ENCODE measurements at regions not wholly inside any gene's neighbourhood (a gene's known extent, or its start where the extent isn't known, plus 50 kb on each side); places are given as distances from the start of the nearest gene placed in this dataset.

- Histone ChIP-seq H3K27me3 (ENCODE audit: control insufficient read depth, insufficient read depth, low read length) (no peaks in the 10 kb centered on the region), H3K79me2 (no peaks in the 10 kb centered on the region), H3K9ac (no peak overlapping the region), H3K36me3 (ENCODE audit: control insufficient read depth, insufficient read depth, low read length) (no peaks in the 10 kb centered on the region), H2AFZ (no peak overlapping the region), H3K27ac (no peak overlapping the region), H3K4me3 (ENCODE audit: low read depth, low read length) (no peak overlapping the region), H3K4me1 (no peaks in the 10 kb centered on the region), H3K4me2 (ENCODE audit: low read length) (no peak overlapping the region), H3K9me3 (ENCODE audit: control insufficient read depth, low read length) (no peaks in the 10 kb centered on the region)
- no peak for TF ChIP-seq CTCF (IDR thresholded peaks at IDR 0.05)
Measured at GRCh38 chr19:30132343-30133075, 190.5 kb downstream of the URI1 start.

DNA sequence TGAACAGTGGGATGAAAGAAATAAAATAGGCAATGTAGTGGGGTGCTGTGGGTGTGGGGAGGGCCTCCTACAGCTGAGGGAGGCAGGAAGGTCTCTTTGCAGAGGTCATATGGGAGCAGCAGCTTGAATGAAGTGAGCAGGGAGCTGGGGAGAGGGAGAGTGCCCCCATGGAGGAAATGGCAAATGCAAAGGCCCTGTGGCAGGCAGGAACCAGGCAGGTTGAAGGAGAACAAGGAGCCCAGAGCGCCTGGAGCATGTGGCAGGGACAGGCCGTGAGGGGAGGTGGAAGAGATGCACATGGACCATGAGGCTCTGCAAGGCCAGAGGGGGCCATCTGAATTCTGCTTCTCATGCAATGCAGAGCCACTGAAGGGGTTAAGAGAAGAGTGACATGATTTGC lies 191.8 kb downstream of the URI1 start:
- Histone ChIP-seq H2AFZ (no peak overlapping the region), H3K79me2 (no peaks in the 10 kb centered on the region), H3K36me3 (ENCODE audit: control insufficient read depth, insufficient read depth, low read length) (no peaks in the 10 kb centered on the region), H3K4me3 (ENCODE audit: low read depth, low read length) (no peak overlapping the region), H3K27ac (no peak overlapping the region), H3K4me2 (ENCODE audit: low read length) (no peak overlapping the region), H3K9me3 (ENCODE audit: control insufficient read depth, low read length) (no peaks in the 10 kb centered on the region), H3K27me3 (ENCODE audit: control insufficient read depth, insufficient read depth, low read length) (no peaks in the 10 kb centered on the region), H3K4me1 (no peaks in the 10 kb centered on the region), H3K9ac (no peak overlapping the region)
- no peak for TF ChIP-seq CTCF (IDR thresholded peaks at IDR 0.05)

DNA sequence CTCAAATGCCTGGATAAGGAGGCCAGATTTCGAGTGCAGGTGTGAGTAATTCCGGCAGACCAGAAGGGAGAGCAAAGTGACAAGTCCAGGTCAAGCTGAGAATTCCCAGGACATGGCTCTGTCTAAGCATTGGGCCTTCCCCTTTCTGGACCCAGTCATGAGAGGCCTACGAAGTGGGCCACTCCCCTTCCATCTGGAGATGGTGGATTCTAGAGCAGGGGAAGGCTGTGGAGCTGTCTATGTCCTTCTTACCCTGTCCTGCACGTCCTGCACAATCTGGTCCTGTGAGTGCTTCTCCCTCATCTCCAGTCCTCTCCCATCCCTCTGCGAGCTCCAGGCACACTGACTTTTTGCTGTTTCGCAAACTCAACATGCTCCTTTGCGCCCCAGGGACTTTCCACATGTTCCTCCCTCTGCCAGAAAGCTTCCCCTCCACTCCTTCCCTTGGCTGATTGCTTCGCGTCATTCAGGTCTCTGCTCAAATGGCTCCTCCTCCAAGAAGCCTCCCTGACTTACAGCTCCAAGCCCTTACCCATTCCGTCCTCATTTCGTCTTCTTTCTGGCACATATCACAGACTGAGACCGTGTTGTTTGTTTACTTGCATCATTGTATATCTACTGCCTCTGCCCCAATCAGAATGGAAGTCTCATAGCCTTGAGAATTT lies 193.2 kb downstream of the URI1 start:
- Histone ChIP-seq H3K4me2 (ENCODE audit: low read length) (no peak overlapping the region), H3K27ac (no peak overlapping the region), H2AFZ (no peak overlapping the region), H3K4me1 (no peaks in the 10 kb centered on the region), H3K79me2 (no peaks in the 10 kb centered on the region), H3K4me3 (ENCODE audit: low read depth, low read length) (no peak overlapping the region), H3K27me3 (ENCODE audit: control insufficient read depth, insufficient read depth, low read length) (no peaks in the 10 kb centered on the region), H3K9ac (no peak overlapping the region), H3K9me3 (ENCODE audit: control insufficient read depth, low read length) (no peaks in the 10 kb centered on the region), H3K36me3 (ENCODE audit: control insufficient read depth, insufficient read depth, low read length) (no peaks in the 10 kb centered on the region)
- TF ChIP-seq CTCF (IDR thresholded peaks at IDR 0.05): no peak

GRCh38 chr19:30135797-30136196 lies 193.8 kb downstream of the URI1 start:
- Histone ChIP-seq H3K27me3 (ENCODE audit: control insufficient read depth, insufficient read depth, low read length) (no peaks in the 10 kb centered on the region), H3K79me2 (no peaks in the 10 kb centered on the region), H2AFZ (no peak overlapping the region), H3K4me2 (ENCODE audit: low read length) (no peak overlapping the region), H3K27ac (no peak overlapping the region), H3K4me1 (no peaks in the 10 kb centered on the region), H3K9ac (no peak overlapping the region), H3K9me3 (ENCODE audit: control insufficient read depth, low read length) (no peaks in the 10 kb centered on the region), H3K36me3 (ENCODE audit: control insufficient read depth, insufficient read depth, low read length) (no peaks in the 10 kb centered on the region), H3K4me3 (ENCODE audit: low read depth, low read length) (no peak overlapping the region)
- no peak for TF ChIP-seq CTCF (IDR thresholded peaks at IDR 0.05)

Measured in parathyroid adenoma (tissue), 2 donors.